DND-41 (cell line): ENCODE measurements at regions not wholly inside any gene's neighbourhood (a gene's known extent, or its start where the extent isn't known, plus 50 kb on each side); places are given as distances from the start of the nearest gene placed in this dataset.

Source experiments
- ATAC-seq: fragments of 200-7000 bp; cut with Tn5 transposase; 3 replicates; pipeline ENCODE4 v1.9.1; 2021; ENCODE audit warnings: low read depth; ENCODE audit not compliant: insufficient read depth
- DNase-seq: peaks from one replicate; pipeline ENCODE4 v3.0.0-alpha.2; 2020
- H2AFZ ChIP-seq: 2 replicates; pipeline ENCODE4 v1.6.0; 2012; ENCODE audit warnings: low read depth, low read length
- H3K27ac ChIP-seq: 2 replicates; pipeline ENCODE4 v1.5.1; 2012; ENCODE audit warnings: low read length, inconsistent platforms
- H3K27me3 ChIP-seq: fragments of 200-600 bp; sonication (generic); 2 replicates; pipeline ENCODE4 v1.6.0; 2012; ENCODE audit warnings: low read length, mild to moderate bottlenecking, inconsistent platforms; ENCODE audit not compliant: insufficient read depth, poor library complexity
- H3K36me3 ChIP-seq: 2 replicates; pipeline ENCODE4 v1.5.1; 2012; ENCODE audit warnings: low read length, inconsistent platforms; ENCODE audit not compliant: insufficient read depth
- H3K4me1 ChIP-seq: 2 replicates; pipeline ENCODE4 v1.5.1; 2012; ENCODE audit warnings: mild to moderate bottlenecking, low read length; ENCODE audit not compliant: insufficient read depth
- H3K4me2 ChIP-seq: 2 replicates; pipeline ENCODE4 v1.6.0; 2012; ENCODE audit warnings: mild to moderate bottlenecking, moderate library complexity, low read length, inconsistent platforms; ENCODE audit not compliant: insufficient read depth
- H3K4me3 ChIP-seq, 2 experiments: fragments of 200-600 bp in 1 of 2; shearing (Covaris generic) in 1 of 2; 2 replicates each; pipeline ENCODE4 v1.5.1; 2012 to 2016; ENCODE audit warnings: inconsistent platforms in 2 of 2, low read length in 2 of 2, mild to moderate bottlenecking in 2 of 2, low read depth in 1 of 2, moderate library complexity in 1 of 2
- H3K79me2 ChIP-seq: 2 replicates; pipeline ENCODE4 v1.6.0; 2012; ENCODE audit warnings: low read length, inconsistent platforms; ENCODE audit not compliant: insufficient read depth
- H3K9ac ChIP-seq: 2 replicates; pipeline ENCODE4 v1.6.0; 2012; ENCODE audit warnings: low read depth, mild to moderate bottlenecking, inconsistent platforms, low read length, moderate library complexity
- H3K9me3 ChIP-seq: 2 replicates; pipeline ENCODE4 v1.5.1; 2012; ENCODE audit warnings: low read length, moderate library complexity, mild to moderate bottlenecking, inconsistent platforms; ENCODE audit not compliant: insufficient read depth, severe bottlenecking
- H4K20me1 ChIP-seq: 2 replicates; pipeline ENCODE4 v1.6.0; 2012; ENCODE audit warnings: low read length; ENCODE audit not compliant: insufficient read depth
- EZH2 ChIP-seq: IDR thresholded peaks from 3 replicates; pipeline ENCODE4 v1.6.1; 2012; ENCODE audit warnings: borderline replicate concordance, low read depth, mild to moderate bottlenecking, moderate library complexity, low read length, inconsistent platforms; ENCODE audit not compliant: severe bottlenecking
- TF ChIP-seq, protein P1 (sequence below): IDR thresholded peaks from 2 replicates; pipeline ENCODE4 v1.5.1; 2012; ENCODE audit warnings: borderline replicate concordance, low read length, moderate library complexity, mild to moderate bottlenecking; ENCODE audit not compliant: poor library complexity, severe bottlenecking; ENCODE audit errors: extremely low read depth

GRCh38 chr2:31675485-31675901 is 94.8 kb upstream of the SRD5A2 start:
- H3K79me2 ChIP-seq, result no peaks in the 10 kb centered on the region
- no peaks in the 10 kb centered on the region for H3K36me3 ChIP-seq
- H3K27ac ChIP-seq, result no peak overlapping the region
- H2AFZ ChIP-seq, result no peak overlapping the region
- ATAC-seq (no peak), DNase-seq (no peak)
- H3K4me3 ChIP-seq, result no peak overlapping the region
- no peaks in the 10 kb centered on the region for H3K27me3 ChIP-seq
- H3K9me3 ChIP-seq, result peaks cover 20% of the 10 kb centered on the region
- H4K20me1 ChIP-seq, result no peaks in the 10 kb centered on the region
- no peak overlapping the region for H3K4me2 ChIP-seq
- H3K4me1 ChIP-seq, result no peaks in the 10 kb centered on the region
- H3K9ac ChIP-seq, result no peak overlapping the region
- no peak for TF ChIP-seq EZH2
- TF ChIP-seq, protein P1, sequence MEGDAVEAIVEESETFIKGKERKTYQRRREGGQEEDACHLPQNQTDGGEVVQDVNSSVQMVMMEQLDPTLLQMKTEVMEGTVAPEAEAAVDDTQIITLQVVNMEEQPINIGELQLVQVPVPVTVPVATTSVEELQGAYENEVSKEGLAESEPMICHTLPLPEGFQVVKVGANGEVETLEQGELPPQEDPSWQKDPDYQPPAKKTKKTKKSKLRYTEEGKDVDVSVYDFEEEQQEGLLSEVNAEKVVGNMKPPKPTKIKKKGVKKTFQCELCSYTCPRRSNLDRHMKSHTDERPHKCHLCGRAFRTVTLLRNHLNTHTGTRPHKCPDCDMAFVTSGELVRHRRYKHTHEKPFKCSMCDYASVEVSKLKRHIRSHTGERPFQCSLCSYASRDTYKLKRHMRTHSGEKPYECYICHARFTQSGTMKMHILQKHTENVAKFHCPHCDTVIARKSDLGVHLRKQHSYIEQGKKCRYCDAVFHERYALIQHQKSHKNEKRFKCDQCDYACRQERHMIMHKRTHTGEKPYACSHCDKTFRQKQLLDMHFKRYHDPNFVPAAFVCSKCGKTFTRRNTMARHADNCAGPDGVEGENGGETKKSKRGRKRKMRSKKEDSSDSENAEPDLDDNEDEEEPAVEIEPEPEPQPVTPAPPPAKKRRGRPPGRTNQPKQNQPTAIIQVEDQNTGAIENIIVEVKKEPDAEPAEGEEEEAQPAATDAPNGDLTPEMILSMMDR, result no peak

DNA sequence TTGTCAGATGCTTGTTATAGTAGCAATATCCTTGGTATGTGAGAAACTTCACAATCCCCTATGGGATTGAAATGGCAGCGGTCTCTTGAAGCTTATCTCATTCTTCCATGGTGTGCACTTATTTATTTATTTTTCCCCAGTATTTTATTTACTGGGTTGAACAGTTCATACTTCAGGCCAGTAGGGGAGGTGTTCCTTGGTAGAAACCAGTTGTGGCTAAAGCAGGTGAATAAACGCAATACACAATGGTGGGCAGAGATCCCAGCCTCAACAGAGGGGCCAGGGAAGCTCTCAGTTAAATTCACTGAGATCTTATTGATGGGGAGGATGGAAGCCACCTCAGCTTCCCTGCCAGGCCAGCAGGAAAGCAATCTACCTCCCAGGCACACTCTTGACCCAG is 93.7 kb upstream of the SRD5A2 start:
- no peaks in the 10 kb centered on the region for H3K36me3 ChIP-seq
- H3K9me3 ChIP-seq, result peaks cover 20% of the 10 kb centered on the region
- no peaks in the 10 kb centered on the region for H3K27me3 ChIP-seq
- H3K4me1 ChIP-seq, result no peaks in the 10 kb centered on the region
- no peak for DNase-seq
- ATAC-seq, result no peak
- no peak overlapping the region for H3K4me3 ChIP-seq
- H3K4me2 ChIP-seq, result no peak overlapping the region
- no peak overlapping the region for H2AFZ ChIP-seq
- H3K27ac ChIP-seq, result no peak overlapping the region
- H3K79me2 ChIP-seq, result no peaks in the 10 kb centered on the region
- TF ChIP-seq EZH2, result no peak
- TF ChIP-seq, protein P1, result no peak
- H4K20me1 ChIP-seq, result no peaks in the 10 kb centered on the region
- no peak overlapping the region for H3K9ac ChIP-seq

- no peak overlapping the region for H3K4me2 ChIP-seq
- no peaks in the 10 kb centered on the region for H3K27me3 ChIP-seq
- no peak overlapping the region for H3K9ac ChIP-seq
- no peaks in the 10 kb centered on the region for H3K9me3 ChIP-seq
- no peaks in the 10 kb centered on the region for H3K79me2 ChIP-seq
- TF ChIP-seq EZH2, result no peak
- TF ChIP-seq, protein P1, result no peak
- no peak overlapping the region for H2AFZ ChIP-seq
- no peak overlapping the region for H3K4me3 ChIP-seq
- no peak for DNase-seq
- H3K27ac ChIP-seq, result no peak overlapping the region
- H3K36me3 ChIP-seq, result no peaks in the 10 kb centered on the region
- no peak for ATAC-seq
- no peaks in the 10 kb centered on the region for H3K4me1 ChIP-seq
- no peaks in the 10 kb centered on the region for H4K20me1 ChIP-seq
Observed at GRCh38 chr2:31666878-31667277, 86.1 kb upstream of the SRD5A2 start.

DNA sequence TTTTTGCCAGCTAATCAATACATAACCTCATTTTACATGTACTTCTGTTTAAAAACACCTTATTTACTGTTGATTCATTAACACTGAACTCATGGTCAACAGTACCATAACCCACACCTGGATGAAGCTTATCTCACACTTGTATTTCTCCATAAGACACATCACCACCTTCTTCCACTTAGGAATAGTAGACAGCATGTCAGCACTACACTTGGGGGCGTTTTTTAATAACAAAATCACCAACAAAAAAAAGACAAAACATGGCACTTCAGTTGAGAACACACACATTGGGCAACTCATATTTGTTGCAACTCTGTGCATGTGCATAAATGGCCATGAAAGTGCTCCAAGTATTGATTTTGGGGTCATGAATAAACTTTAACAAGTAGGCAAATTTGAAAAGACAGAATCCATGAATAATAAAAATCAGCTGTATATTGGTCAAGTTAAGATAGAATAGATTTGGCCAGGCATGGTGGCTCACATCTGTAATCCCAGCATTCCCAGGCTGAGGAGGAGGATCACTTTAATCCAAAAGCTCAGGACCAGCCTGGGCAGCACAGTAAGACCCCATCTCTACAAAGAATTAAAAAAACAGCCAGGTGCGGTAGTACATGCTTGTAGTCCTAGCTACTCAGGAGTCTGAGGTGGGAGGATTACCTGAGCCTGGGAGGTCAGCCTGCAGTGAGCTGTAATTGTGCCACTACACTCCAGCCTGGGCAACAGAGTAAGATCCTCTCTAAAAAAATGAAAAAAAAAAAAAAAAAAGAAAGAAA is 84.4 kb upstream of the SRD5A2 start:
- no peaks in the 10 kb centered on the region for H3K4me1 ChIP-seq
- no peak overlapping the region for H2AFZ ChIP-seq
- no peak overlapping the region for H3K4me3 ChIP-seq
- no peak for TF ChIP-seq EZH2
- DNase-seq (no peak), ATAC-seq (no peak)
- H3K79me2 ChIP-seq, result no peaks in the 10 kb centered on the region
- H3K9me3 ChIP-seq, result no peaks in the 10 kb centered on the region
- no peak overlapping the region for H3K4me2 ChIP-seq
- H3K27me3 ChIP-seq, result no peaks in the 10 kb centered on the region
- H3K27ac ChIP-seq, result no peak overlapping the region
- no peaks in the 10 kb centered on the region for H4K20me1 ChIP-seq
- H3K36me3 ChIP-seq, result no peaks in the 10 kb centered on the region
- no peak overlapping the region for H3K9ac ChIP-seq
